Sigmoid colon (tissue), 6 donors: ENCODE measurements at regions not wholly inside any gene's neighbourhood (a gene's known extent, or its start where the extent isn't known, plus 50 kb on each side); places are given as distances from the start of the nearest gene placed in this dataset.

Source experiments
- DNase-seq: peaks from one replicate; pipeline ENCODE4 v3.0.0-alpha.2; 2019
- H3K27ac ChIP-seq, 4 donors: fragments of 200-600 bp; sonication (generic); one replicate each; pipeline ENCODE4 v1.5.1; 2016 to 2019; ENCODE audit warnings: mild to moderate bottlenecking in 1 of 4
- H3K27me3 ChIP-seq, 3 donors: fragments of 200-600 bp; sonication (generic); one replicate each; pipeline ENCODE4 v1.5.1; 2019; ENCODE audit warnings: mild to moderate bottlenecking in 1 of 3
- H3K36me3 ChIP-seq, 4 donors: fragments of 200-600 bp; sonication (generic); one replicate each; pipeline ENCODE4 v1.5.1; 2016 to 2019
- H3K4me1 ChIP-seq, 4 donors: fragments of 200-600 bp; sonication (generic); one replicate each; pipeline ENCODE4 v1.5.1; 2017 to 2019
- H3K4me3 ChIP-seq, 4 donors: fragments of 200-600 bp; sonication (generic); one replicate each; pipeline ENCODE4 v1.5.1; 2017 to 2019; ENCODE audit warnings: mild to moderate bottlenecking in 2 of 4, moderate library complexity in 1 of 4
- H3K9me3 ChIP-seq, 4 donors: fragments of 200-600 bp in 3 of 4; sonication (generic) in 3 of 4; one replicate each; pipeline versions ENCODE4 v1.5.1 to v1.6.1; 2013 to 2019
- CTCF ChIP-seq, 4 experiments: fragments of 450-650 bp in 3 of 4; fragments of 200-600 bp in 1 of 4; IDR thresholded peaks; one replicate each; pipeline ENCODE4 v1.5.1; 2016 to 2019; ENCODE audit warnings: antibody characterized with exemption in 4 of 4, mild to moderate bottlenecking in 3 of 4, moderate library complexity in 2 of 4
- EP300 ChIP-seq, 4 donors: sonication (generic); formaldehyde crosslinking; IDR thresholded peaks; one replicate each; pipeline ENCODE4 v1.6.1; 2017; ENCODE audit warnings: antibody characterized with exemption in 4 of 4
- POLR2A ChIP-seq, 2 donors: fragments of 450-650 bp; IDR thresholded peaks; one replicate each; pipeline ENCODE4 v1.6.1; 2016; ENCODE audit warnings: antibody characterized with exemption in 2 of 2, mild to moderate bottlenecking in 2 of 2, moderate library complexity in 2 of 2
- POLR2AphosphoS5 ChIP-seq, 4 donors: sonication (generic); formaldehyde crosslinking; IDR thresholded peaks; one replicate each; pipeline ENCODE4 v1.6.1; 2017; ENCODE audit warnings: antibody characterized with exemption in 4 of 4
- WGBS, 2 donors: extraction: QIAGEN DNeasy Blood & Tissue Kit; methylation state at CpG; one replicate each; pipeline ENCODE4 v1.1.7; 2013; 5-methylcytosine and 5-hydroxymethylcytosine counted together
- intact Hi-C: fragments of 100-400 bp; cut with DNase I; formaldehyde crosslinking; loops from one replicate; pipeline ENCODE4 v1.15.1; 2023
- donor health status: healthy with polysubstance abuse.
- donor health status: healthy.

- Histone ChIP-seq H3K4me3 (no peak overlapping the region), H3K9me3 (no peaks in the 10 kb centered on the region), H3K4me1 (peaks cover 0 to 4% (median 0%) of the 10 kb centered on the region in 4 donors), H3K36me3 (no peaks in the 10 kb centered on the region), H3K27ac (no peak overlapping the region), H3K27me3 (no peaks in the 10 kb centered on the region)
- no peak for TF ChIP-seq POLR2A (IDR thresholded peaks at IDR 0.05)
- peak in 2 of 4 donors; percentile 39 to 66 for TF ChIP-seq POLR2AphosphoS5 (IDR thresholded peaks at IDR 0.05)
- no peak for TF ChIP-seq EP300 (IDR thresholded peaks at IDR 0.05)
- WGBS, 2 donors = 85 to 86% methylated on average over 20 of the region's 20 CpGs
- peak; percentile 89 for DNase-seq
- intact Hi-C loops = no loop called here
Measured at GRCh38 chr14:98953551-98954348, 318.2 kb downstream of the BCL11B start.

GRCh38 chr14:98954349-98955000 lies 317.5 kb downstream of the BCL11B start:
- Histone ChIP-seq H3K27ac (no peak overlapping the region), H3K9me3 (no peaks in the 10 kb centered on the region), H3K4me1 (peaks cover 0 to 4% (median 0%) of the 10 kb centered on the region in 4 donors), H3K27me3 (no peaks in the 10 kb centered on the region), H3K36me3 (no peaks in the 10 kb centered on the region), H3K4me3 (no peak overlapping the region)
- intact Hi-C loops = no loop called here
- WGBS, 2 donors = 94 to 96% methylated on average over 10 of the region's 10 CpGs
- peak; percentile 46 for DNase-seq
- TF ChIP-seq CTCF (IDR thresholded peaks at IDR 0.05) (no peak), POLR2AphosphoS5 (IDR thresholded peaks at IDR 0.05) (no peak), POLR2A (IDR thresholded peaks at IDR 0.05) (no peak), EP300 (IDR thresholded peaks at IDR 0.05) (no peak)

GRCh38 chr14:98955036-98955740 lies 316.8 kb downstream of the BCL11B start:
- intact Hi-C loops = no loop called here
- peak; percentile 11 for DNase-seq
- Histone ChIP-seq H3K4me1 (peaks cover 0 to 4% (median 0%) of the 10 kb centered on the region in 4 donors), H3K27me3 (no peaks in the 10 kb centered on the region), H3K27ac (no peak overlapping the region), H3K9me3 (no peaks in the 10 kb centered on the region), H3K4me3 (no peak overlapping the region), H3K36me3 (no peaks in the 10 kb centered on the region)
- 77% methylated on average over 9 of the region's 9 CpGs for WGBS, 2 donors
- TF ChIP-seq POLR2A (IDR thresholded peaks at IDR 0.05) (no peak), POLR2AphosphoS5 (IDR thresholded peaks at IDR 0.05) (no peak), CTCF (IDR thresholded peaks at IDR 0.05) (no peak), EP300 (IDR thresholded peaks at IDR 0.05) (no peak)

- peaks cover 0 to 4% (median 0%) of the 10 kb centered on the region in 4 donors for H3K4me1 ChIP-seq
- no peaks in the 10 kb centered on the region for H3K36me3 ChIP-seq
- no peak overlapping the region for H3K4me3 ChIP-seq
- intact Hi-C loops = no loop called here
- H3K9me3 ChIP-seq = no peaks in the 10 kb centered on the region
- H3K27ac ChIP-seq = no peak overlapping the region
- peak; percentile 32 for DNase-seq
- WGBS, 2 donors = 87 to 93% methylated on average over 5 of the region's 5 CpGs
- no peaks in the 10 kb centered on the region for H3K27me3 ChIP-seq
- no peak for TF ChIP-seq EP300 (IDR thresholded peaks at IDR 0.05)
- no peak for TF ChIP-seq POLR2A (IDR thresholded peaks at IDR 0.05)
Measured at GRCh38 chr14:98955741-98956070, 316.3 kb downstream of the BCL11B start.

- H3K9me3 ChIP-seq = no peaks in the 10 kb centered on the region
- peak; percentile 59 for DNase-seq
- 93 to 95% methylated on average over 7 of the region's 7 CpGs for WGBS, 2 donors
- H3K4me3 ChIP-seq = no peak overlapping the region
- H3K36me3 ChIP-seq = no peaks in the 10 kb centered on the region
- H3K27me3 ChIP-seq = no peaks in the 10 kb centered on the region
- TF ChIP-seq POLR2AphosphoS5 (IDR thresholded peaks at IDR 0.05) = no peak
- TF ChIP-seq POLR2A (IDR thresholded peaks at IDR 0.05) = no peak
- TF ChIP-seq CTCF (IDR thresholded peaks at IDR 0.05) = no peak
- TF ChIP-seq EP300 (IDR thresholded peaks at IDR 0.05) = no peak
- intact Hi-C loops = no loop called here
- peaks cover 0 to 4% (median 0%) of the 10 kb centered on the region in 4 donors for H3K4me1 ChIP-seq
- peak overlapping the region in 1 of 4 donors; percentile 59 for H3K27ac ChIP-seq
Measured at GRCh38 chr14:98956181-98956580, 315.8 kb downstream of the BCL11B start.
